HL-60 (cell line): ENCODE measurements at regions not wholly inside any gene's neighbourhood (a gene's known extent, or its start where the extent isn't known, plus 50 kb on each side); places are given as distances from the start of the nearest gene placed in this dataset.

Source experiments
- POLR2AphosphoS5 ChIP-seq: IDR thresholded peaks from 2 replicates; pipeline ENCODE4 v1.6.1; 2012; ENCODE audit warnings: low read depth
- REST ChIP-seq: IDR thresholded peaks from 2 replicates; pipeline ENCODE4 v1.6.1; 2012; ENCODE audit warnings: low read depth; ENCODE audit not compliant: insufficient replicate concordance
- SPI1 ChIP-seq: IDR thresholded peaks from 2 replicates; pipeline ENCODE4 v1.6.1; 2012; ENCODE audit warnings: low read depth, mild to moderate bottlenecking, borderline replicate concordance
- TF ChIP-seq, protein P1 (sequence below): IDR thresholded peaks from one replicate; pipeline ENCODE4 v1.5.1; 2011; ENCODE audit warnings: low read length, control low read depth, inconsistent platforms; ENCODE audit not compliant: insufficient read depth

GRCh38 chr7:106402898-106403297, 118.1 kb upstream of the NAMPT start:
- TF ChIP-seq, protein P1, sequence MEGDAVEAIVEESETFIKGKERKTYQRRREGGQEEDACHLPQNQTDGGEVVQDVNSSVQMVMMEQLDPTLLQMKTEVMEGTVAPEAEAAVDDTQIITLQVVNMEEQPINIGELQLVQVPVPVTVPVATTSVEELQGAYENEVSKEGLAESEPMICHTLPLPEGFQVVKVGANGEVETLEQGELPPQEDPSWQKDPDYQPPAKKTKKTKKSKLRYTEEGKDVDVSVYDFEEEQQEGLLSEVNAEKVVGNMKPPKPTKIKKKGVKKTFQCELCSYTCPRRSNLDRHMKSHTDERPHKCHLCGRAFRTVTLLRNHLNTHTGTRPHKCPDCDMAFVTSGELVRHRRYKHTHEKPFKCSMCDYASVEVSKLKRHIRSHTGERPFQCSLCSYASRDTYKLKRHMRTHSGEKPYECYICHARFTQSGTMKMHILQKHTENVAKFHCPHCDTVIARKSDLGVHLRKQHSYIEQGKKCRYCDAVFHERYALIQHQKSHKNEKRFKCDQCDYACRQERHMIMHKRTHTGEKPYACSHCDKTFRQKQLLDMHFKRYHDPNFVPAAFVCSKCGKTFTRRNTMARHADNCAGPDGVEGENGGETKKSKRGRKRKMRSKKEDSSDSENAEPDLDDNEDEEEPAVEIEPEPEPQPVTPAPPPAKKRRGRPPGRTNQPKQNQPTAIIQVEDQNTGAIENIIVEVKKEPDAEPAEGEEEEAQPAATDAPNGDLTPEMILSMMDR = no peak
- TF ChIP-seq REST = no peak
- no peak for TF ChIP-seq POLR2AphosphoS5
- no peak for TF ChIP-seq SPI1
